Mucosa of rectum (tissue), 2 donors: ENCODE measurements at regions not wholly inside any gene's neighbourhood (a gene's known extent, or its start where the extent isn't known, plus 50 kb on each side); places are given as distances from the start of the nearest gene placed in this dataset.

ENCODE experiments used
- H3K27ac ChIP-seq, 2 donors: one replicate each; pipeline ENCODE4 v1.7.0; 2013; ENCODE audit warnings: inconsistent platforms in 2 of 2, low read depth in 2 of 2, low read length in 2 of 2
- H3K27me3 ChIP-seq, 2 donors: one replicate each; pipeline ENCODE4 v1.7.0; 2013; ENCODE audit warnings: low read length in 2 of 2; ENCODE audit not compliant: control insufficient read depth in 2 of 2, insufficient read depth in 2 of 2
- H3K36me3 ChIP-seq, 2 donors: one replicate each; pipeline ENCODE4 v1.7.0; 2013; ENCODE audit warnings: low read length in 2 of 2; ENCODE audit not compliant: control insufficient read depth in 2 of 2, insufficient read depth in 2 of 2
- H3K4me1 ChIP-seq, 2 donors: one replicate each; pipeline ENCODE4 v1.7.0; 2013; ENCODE audit warnings: low read length in 2 of 2, mild to moderate bottlenecking in 1 of 2; ENCODE audit not compliant: control insufficient read depth in 2 of 2, insufficient read depth in 2 of 2
- H3K4me3 ChIP-seq, 2 donors: one replicate each; pipeline ENCODE4 v1.7.0; 2013; ENCODE audit warnings: low read length in 2 of 2
- H3K9ac ChIP-seq, 2 donors: one replicate each; pipeline ENCODE4 v1.7.0; 2013; ENCODE audit warnings: low read length in 2 of 2, low read depth in 1 of 2, mild to moderate bottlenecking in 1 of 2
- H3K9me3 ChIP-seq, 2 donors: one replicate each; pipeline ENCODE4 v1.7.0; 2013; ENCODE audit warnings: low read length in 2 of 2; ENCODE audit not compliant: control insufficient read depth in 2 of 2
- donor health status: healthy.
- donor health status: Normal muscosa, but diverticular disease.

GRCh38 chr20:22438926-22439325 lies 145.4 kb downstream of the FOXA2 start:
- H3K9me3 ChIP-seq = peaks cover 0 to 2% of the 10 kb centered on the region in 2 donors
- H3K4me1 ChIP-seq = no peaks in the 10 kb centered on the region
- no peak overlapping the region for H3K4me3 ChIP-seq
- no peak overlapping the region for H3K27ac ChIP-seq
- no peaks in the 10 kb centered on the region for H3K36me3 ChIP-seq
- no peak overlapping the region for H3K9ac ChIP-seq
- H3K27me3 ChIP-seq = no peaks in the 10 kb centered on the region

GRCh38 chr20:22438346-22438745 lies 146.0 kb downstream of the FOXA2 start:
- Histone ChIP-seq H3K4me3 (no peak overlapping the region), H3K36me3 (no peaks in the 10 kb centered on the region), H3K27me3 (no peaks in the 10 kb centered on the region)

GRCh38 chr20:22437354-22437753 lies 147.0 kb downstream of the FOXA2 start:
- peaks cover 0 to 2% of the 10 kb centered on the region in 2 donors for H3K9me3 ChIP-seq
- H3K27me3 ChIP-seq = no peaks in the 10 kb centered on the region
- no peaks in the 10 kb centered on the region for H3K4me1 ChIP-seq
- no peak overlapping the region for H3K27ac ChIP-seq
- H3K4me3 ChIP-seq = no peak overlapping the region
- H3K9ac ChIP-seq = no peak overlapping the region
- no peaks in the 10 kb centered on the region for H3K36me3 ChIP-seq

More at GRCh38 chr20:22438346-22438745, 146.0 kb downstream of the FOXA2 start:
- H3K27ac ChIP-seq = no peak overlapping the region
- no peaks in the 10 kb centered on the region for H3K4me1 ChIP-seq
- no peak overlapping the region for H3K9ac ChIP-seq
- H3K9me3 ChIP-seq = peaks cover 0 to 2% of the 10 kb centered on the region in 2 donors

- Histone ChIP-seq H3K9me3 (peaks cover 0 to 2% of the 10 kb centered on the region in 2 donors), H3K27ac (no peak overlapping the region), H3K9ac (no peak overlapping the region), H3K4me1 (no peaks in the 10 kb centered on the region), H3K36me3 (no peaks in the 10 kb centered on the region), H3K27me3 (no peaks in the 10 kb centered on the region), H3K4me3 (no peak overlapping the region)
These were observed 153.0 kb downstream of the FOXA2 start for GRCh38 chr20:22431419-22431818.

GRCh38 chr20:22430746-22431168 lies 153.6 kb downstream of the FOXA2 start:
- H3K4me1 ChIP-seq = no peaks in the 10 kb centered on the region
- H3K27ac ChIP-seq = no peak overlapping the region

GRCh38 chr20:22430154-22430745 lies 154.1 kb downstream of the FOXA2 start:
- Histone ChIP-seq H3K4me1 (no peaks in the 10 kb centered on the region), H3K27ac (no peak overlapping the region), H3K4me3 (no peak overlapping the region), H3K9ac (no peak overlapping the region), H3K27me3 (no peaks in the 10 kb centered on the region), H3K36me3 (no peaks in the 10 kb centered on the region), H3K9me3 (peaks cover 0 to 2% of the 10 kb centered on the region in 2 donors)

More at GRCh38 chr20:22430746-22431168, 153.6 kb downstream of the FOXA2 start:
- no peak overlapping the region for H3K9ac ChIP-seq
- H3K9me3 ChIP-seq = peaks cover 0 to 2% of the 10 kb centered on the region in 2 donors
- no peak overlapping the region for H3K4me3 ChIP-seq
- H3K27me3 ChIP-seq = no peaks in the 10 kb centered on the region
- no peaks in the 10 kb centered on the region for H3K36me3 ChIP-seq

GRCh38 chr20:22429175-22430153 lies 154.9 kb downstream of the FOXA2 start:
- Histone ChIP-seq H3K4me3 (no peak overlapping the region), H3K36me3 (no peaks in the 10 kb centered on the region), H3K27ac (no peak overlapping the region), H3K4me1 (no peaks in the 10 kb centered on the region), H3K9ac (no peak overlapping the region), H3K27me3 (no peaks in the 10 kb centered on the region), H3K9me3 (peaks cover 0 to under 1% of the 10 kb centered on the region in 2 donors)

- no peak overlapping the region for H3K9ac ChIP-seq
- no peaks in the 10 kb centered on the region for H3K9me3 ChIP-seq
- H3K27me3 ChIP-seq = no peaks in the 10 kb centered on the region
- no peak overlapping the region for H3K4me3 ChIP-seq
- H3K36me3 ChIP-seq = no peaks in the 10 kb centered on the region
- H3K27ac ChIP-seq = no peak overlapping the region
- no peaks in the 10 kb centered on the region for H3K4me1 ChIP-seq
These were observed 156.3 kb downstream of the FOXA2 start for GRCh38 chr20:22428051-22428450.

- no peaks in the 10 kb centered on the region for H3K4me1 ChIP-seq
- H3K36me3 ChIP-seq = no peaks in the 10 kb centered on the region
- no peaks in the 10 kb centered on the region for H3K9me3 ChIP-seq
- H3K27me3 ChIP-seq = no peaks in the 10 kb centered on the region
- H3K27ac ChIP-seq = no peak overlapping the region
- no peak overlapping the region for H3K4me3 ChIP-seq
- no peak overlapping the region for H3K9ac ChIP-seq
These were observed 157.6 kb downstream of the FOXA2 start for GRCh38 chr20:22426772-22427171.
